B cell (primary cell): ENCODE measurements at regions not wholly inside any gene's neighbourhood (a gene's known extent, or its start where the extent isn't known, plus 50 kb on each side); places are given as distances from the start of the nearest gene placed in this dataset.

ENCODE experiments used
- ATAC-seq: fragments of 200-7000 bp; cut with Tn5 transposase; one replicate; pipeline ENCODE4 v1.10.0; 2021; ENCODE audit warnings: low read depth, mild to moderate bottlenecking, moderate number of reproducible peaks, moderate library complexity
- CTCF ChIA-PET: fragments of 350-600 bp; sonication (Branson Sonifier 250); formaldehyde crosslinking; loops from one replicate; lab custom pipeline; 2021; ENCODE audit warnings: antibody characterized with exemption, inconsistent platforms; lab: Charles Lee
- POLR2A ChIA-PET: fragments of 350-600 bp; sonication (Branson Sonifier 250); formaldehyde crosslinking; loops from one replicate; lab custom pipeline; 2021; ENCODE audit warnings: antibody characterized with exemption; lab: Charles Lee
- DNase-seq: peaks from one replicate; pipeline ENCODE4 v3.0.0; 2013
- H2AFZ ChIP-seq: 2 replicates; pipeline ENCODE4 v1.6.1; 2012; ENCODE audit warnings: mild to moderate bottlenecking, low read depth, low read length; ENCODE audit not compliant: insufficient read depth, poor library complexity, severe bottlenecking
- H3K27ac ChIP-seq, 2 donors: 1 replicate in 1 of 2; 2 replicates in 1 of 2; pipeline ENCODE4 v1.5.1; 2012 to 2013; ENCODE audit warnings: low read length in 2 of 2, mild to moderate bottlenecking in 2 of 2, moderate library complexity in 1 of 2
- H3K27me3 ChIP-seq, 4 experiments: fragments of 200-600 bp in 1 of 4; sonication (generic) in 1 of 4; replicated peaks in 1 of 4; 1 replicate in 2 of 4; 2 replicates in 2 of 4; pipeline versions ENCODE4 v1.6.1 to v1.7.0; 2013 to 2016; ENCODE audit warnings: low read length in 3 of 4, mild to moderate bottlenecking in 2 of 4, mixed read lengths in 1 of 4, moderate library complexity in 1 of 4; ENCODE audit not compliant: insufficient read depth in 4 of 4, control insufficient read depth in 3 of 4; ENCODE audit errors: control extremely low read depth in 1 of 4
- H3K36me3 ChIP-seq, 2 experiments: replicated peaks in 1 of 2; 1 replicate in 1 of 2; 2 replicates in 1 of 2; pipeline versions ENCODE4 v1.6.1 to v1.7.1; 2013; ENCODE audit warnings: low read length in 1 of 2; ENCODE audit not compliant: insufficient read depth in 2 of 2, control insufficient read depth in 1 of 2; ENCODE audit errors: control extremely low read depth in 1 of 2, extremely low read depth in 1 of 2
- H3K4me1 ChIP-seq, 2 donors: fragments of 200-600 bp in 1 of 2; sonication (generic) in 1 of 2; 1 replicate in 1 of 2; 2 replicates in 1 of 2; pipeline versions ENCODE4 v1.5.1 to v1.6.1; 2013 to 2017; ENCODE audit warnings: low read length in 2 of 2; ENCODE audit not compliant: control insufficient read depth in 2 of 2, insufficient read depth in 2 of 2
- H3K4me2 ChIP-seq: replicated peaks from 2 replicates; pipeline ENCODE3; 2012; ENCODE audit warnings: mild to moderate bottlenecking, low read depth, low read length; ENCODE audit not compliant: poor library complexity, severe bottlenecking
- H3K4me3 ChIP-seq, 5 experiments: fragments of 200-600 bp in 1 of 5; sonication (generic) in 1 of 5; 1 replicate in 3 of 5; 2 replicates in 2 of 5; pipeline versions ENCODE4 v1.5.1 to v1.7.0; 2011 to 2016; ENCODE audit warnings: low read length in 4 of 5, mild to moderate bottlenecking in 4 of 5, low read depth in 2 of 5, control low read depth in 1 of 5, moderate library complexity in 1 of 5; ENCODE audit not compliant: insufficient read depth in 1 of 5; ENCODE audit errors: control extremely low read depth in 1 of 5, extremely low read depth in 1 of 5
- H3K79me2 ChIP-seq: fragments of 200-600 bp; sonication (generic); one replicate; pipeline ENCODE4 v1.6.0; 2016; ENCODE audit warnings: low read length; ENCODE audit not compliant: control insufficient read depth, insufficient read depth
- H3K9ac ChIP-seq: fragments of 200-600 bp; sonication (generic); 2 replicates; pipeline ENCODE4 v1.6.1; 2017; ENCODE audit warnings: mild to moderate bottlenecking, low read length, moderate library complexity
- H3K9me3 ChIP-seq, 3 donors: one replicate each; pipeline versions ENCODE4 v1.6.1 to v1.7.1; 2013; ENCODE audit warnings: low read length in 2 of 3; ENCODE audit not compliant: control insufficient read depth in 2 of 3, insufficient read depth in 1 of 3; ENCODE audit errors: control extremely low read depth in 1 of 3
- H4K20me1 ChIP-seq: 2 replicates; pipeline ENCODE4 v1.6.0; 2012; ENCODE audit warnings: mild to moderate bottlenecking, low read length; ENCODE audit not compliant: insufficient read depth, control insufficient read depth, poor library complexity, severe bottlenecking
- H3K27ac Mint-ChIP-seq: one replicate; pipeline ENCODE4 v1.8.0; 2021; ENCODE audit warnings: mixed read lengths
- H3K27me3 Mint-ChIP-seq: one replicate; pipeline ENCODE4 v1.8.0; 2021; ENCODE audit warnings: mixed read lengths
- H3K4me1 Mint-ChIP-seq: one replicate; pipeline ENCODE4 v1.8.0; 2021; ENCODE audit warnings: mixed read lengths
- H3K4me3 Mint-ChIP-seq: one replicate; pipeline ENCODE4 v1.8.0; 2021; ENCODE audit warnings: mixed read lengths
- H3K9me3 Mint-ChIP-seq: one replicate; pipeline ENCODE4 v1.8.0; 2022; ENCODE audit warnings: mixed read lengths; ENCODE audit not compliant: insufficient read depth
- CTCF ChIP-seq: fragments of 200-600 bp; IDR thresholded peaks from one replicate; pipeline ENCODE4 v1.8.0; 2022; ENCODE audit warnings: antibody characterized with exemption, mild to moderate bottlenecking
- EZH2 ChIP-seq: IDR thresholded peaks from 2 replicates; pipeline ENCODE4 v1.6.1; 2012; ENCODE audit warnings: borderline replicate concordance, low read depth, mild to moderate bottlenecking, moderate library complexity, low read length; ENCODE audit not compliant: insufficient read depth, poor library complexity, severe bottlenecking
- WGBS: methylation state at CpG from one replicate; pipeline ENCODE4 v1.1.5; 2013; ENCODE audit warnings: missing lambda C conversion rate; ENCODE audit not compliant: insufficient coverage; 5-methylcytosine and 5-hydroxymethylcytosine counted together
- intact Hi-C: fragments of 100-400 bp; cut with micrococcal nuclease; formaldehyde crosslinking; loops from one replicate; pipeline ENCODE4 v1.10.0; 2022

GRCh38 chrX:87337267-87337666, 180.3 kb upstream of the KLHL4 start:
- CTCF ChIA-PET = no interaction called here
- H2AFZ ChIP-seq = no peak overlapping the region
- H3K27me3 Mint-ChIP-seq = no peaks in the 10 kb centered on the region
- intact Hi-C loops = no loop called here
- H3K4me1 ChIP-seq = no peaks in the 10 kb centered on the region
- H3K36me3 ChIP-seq = no peaks in the 10 kb centered on the region
- POLR2A ChIA-PET = no interaction called here
- no peaks in the 10 kb centered on the region for H3K4me1 Mint-ChIP-seq
- H3K79me2 ChIP-seq = no peaks in the 10 kb centered on the region
- TF ChIP-seq EZH2 = no peak
- TF ChIP-seq CTCF = no peak
- H3K9ac ChIP-seq = no peak overlapping the region
- peaks cover 2% of the 10 kb centered on the region for H3K9me3 Mint-ChIP-seq
- no peaks in the 10 kb centered on the region for H3K9me3 ChIP-seq
- H3K27ac Mint-ChIP-seq = no peak overlapping the region
- no peak overlapping the region for H3K4me3 Mint-ChIP-seq
- H3K27me3 ChIP-seq = no peaks in the 10 kb centered on the region
- WGBS = no CpG with 5 or more reads among the region's 1 CpG
- ATAC-seq = no peak
- DNase-seq = no peak
- no peak overlapping the region for H3K27ac ChIP-seq
- H4K20me1 ChIP-seq = no peaks in the 10 kb centered on the region
- H3K4me3 ChIP-seq = no peak overlapping the region
- H3K4me2 ChIP-seq = no peak overlapping the region

GRCh38 chrX:87338510-87338909, 179.1 kb upstream of the KLHL4 start:
- no peak for TF ChIP-seq CTCF
- TF ChIP-seq EZH2 = no peak
- CTCF ChIA-PET = no interaction called here
- no peak overlapping the region for H3K4me3 Mint-ChIP-seq
- ATAC-seq = no peak
- H3K27ac Mint-ChIP-seq = no peak overlapping the region
- H3K9ac ChIP-seq = no peak overlapping the region
- H4K20me1 ChIP-seq = no peaks in the 10 kb centered on the region
- no peaks in the 10 kb centered on the region for H3K36me3 ChIP-seq
- H3K4me1 ChIP-seq = no peaks in the 10 kb centered on the region
- H3K4me3 ChIP-seq = no peak overlapping the region
- no peaks in the 10 kb centered on the region for H3K79me2 ChIP-seq
- H3K27me3 ChIP-seq = no peaks in the 10 kb centered on the region
- H3K27ac ChIP-seq = no peak overlapping the region
- no peak for DNase-seq
- no peak overlapping the region for H2AFZ ChIP-seq
- H3K4me2 ChIP-seq = no peak overlapping the region
- peaks cover 2% of the 10 kb centered on the region for H3K9me3 Mint-ChIP-seq
- no peaks in the 10 kb centered on the region for H3K9me3 ChIP-seq
- H3K27me3 Mint-ChIP-seq = no peaks in the 10 kb centered on the region
- intact Hi-C loops = no loop called here
- no peaks in the 10 kb centered on the region for H3K4me1 Mint-ChIP-seq
- POLR2A ChIA-PET = no interaction called here
